GM12878 (cell line): ENCODE measurements at regions not wholly inside any gene's neighbourhood (a gene's known extent, or its start where the extent isn't known, plus 50 kb on each side); places are given as distances from the start of the nearest gene placed in this dataset.

Experiments
- ATAC-seq: fragments of 200-7000 bp; cut with Tn5 transposase; 3 replicates; pipeline ENCODE4 v1.9.1; 2020; ENCODE audit warnings: mild to moderate bottlenecking, moderate library complexity
- BruUV-seq: library from RNA; stranded (reverse); fragments of 400-500 nt; replicated peaks from 2 replicates; lab custom pipeline; 2021; lab: Mats Ljungman, UMichigan
- CTCF ChIA-PET: fragments of 300-600 bp; sonication (Branson Sonifier 250); formaldehyde crosslinking; extraction: SDS; loops from one replicate; lab custom pipeline; 2021; ENCODE audit warnings: inconsistent platforms; lab: Yijun Ruan, JAX
- POLR2A ChIA-PET: fragments of 350-600 bp; formaldehyde crosslinking; extraction: SDS; loops from one replicate; lab custom pipeline; 2021; ENCODE audit warnings: inconsistent platforms; lab: Charles Lee
- RAD21 ChIA-PET: fragments of 300-600 bp; sonication (Branson Sonifier 250); formaldehyde crosslinking; loops from one replicate; lab custom pipeline; 2023; ENCODE audit warnings: antibody characterized with exemption; ENCODE audit not compliant: unreplicated experiment; lab: Charles Lee
- SMC1A ChIA-PET: fragments of 300-600 bp; sonication (Branson Sonifier 250); formaldehyde crosslinking; loops from one replicate; lab custom pipeline; 2023; ENCODE audit not compliant: unreplicated experiment, uncharacterized antibody; lab: Charles Lee
- DNase-seq: peaks from one replicate; pipeline ENCODE4 v3.0.0-alpha.2; 2011; ENCODE audit warnings: low read depth, low spot score
- FAIRE-seq: peaks from 3 replicates; lab custom pipeline; 2011; peaks lifted over from hg19 to GRCh38; lab: Jason Lieb, UNC
- H2AFZ ChIP-seq: 2 replicates; pipeline ENCODE4 v1.6.0; 2011; ENCODE audit warnings: low read depth, low read length, control low read depth; ENCODE audit not compliant: control insufficient read depth
- H3K27ac ChIP-seq: 2 replicates; pipeline ENCODE4 v1.5.1; 2011; ENCODE audit warnings: control low read depth; ENCODE audit not compliant: control insufficient read depth, insufficient read depth
- H3K27me3 ChIP-seq, 2 experiments: replicated peaks in 1 of 2; 2 replicates each; pipeline versions ENCODE4 v1.6.0 to v1.6.1; 2011; ENCODE audit warnings: low read length in 1 of 2; ENCODE audit not compliant: control insufficient read depth in 2 of 2, insufficient read depth in 2 of 2
- H3K36me3 ChIP-seq, 2 experiments: 2 replicates each; pipeline ENCODE4 v1.5.1; 2011; ENCODE audit warnings: low read length in 1 of 2; ENCODE audit not compliant: control insufficient read depth in 2 of 2, insufficient read depth in 2 of 2
- H3K4me1 ChIP-seq: 2 replicates; pipeline ENCODE4 v1.6.1; 2011; ENCODE audit warnings: mild to moderate bottlenecking, low read length, moderate library complexity, mixed read lengths; ENCODE audit not compliant: control insufficient read depth, insufficient read depth
- H3K4me2 ChIP-seq: 2 replicates; pipeline ENCODE4 v1.6.0; 2011; ENCODE audit warnings: control low read depth; ENCODE audit not compliant: control insufficient read depth, insufficient read depth
- H3K4me3 ChIP-seq: fragments of 200-600 bp; sonication (generic); 2 replicates; pipeline ENCODE4 v1.5.1; 2016
- H3K79me2 ChIP-seq: 2 replicates; pipeline ENCODE4 v1.6.0; 2011; ENCODE audit warnings: low read length; ENCODE audit not compliant: control insufficient read depth, insufficient read depth
- H3K9ac ChIP-seq: 2 replicates; pipeline ENCODE4 v1.8.0; 2011; ENCODE audit warnings: low read length, control low read depth, mixed read lengths; ENCODE audit not compliant: control insufficient read depth, insufficient read depth
- H3K9me3 ChIP-seq: replicated peaks from 3 replicates; pipeline ENCODE4 v1.5.1; 2011; ENCODE audit warnings: mild to moderate bottlenecking, low read length; ENCODE audit not compliant: control insufficient read depth, insufficient read depth
- H4K20me1 ChIP-seq: 2 replicates; pipeline ENCODE4 v1.6.0; 2011; ENCODE audit not compliant: control insufficient read depth, insufficient read depth
- BACH1 ChIP-seq: fragments of 450-650 bp; IDR thresholded peaks from 2 replicates; pipeline ENCODE4 v1.6.1; 2017; ENCODE audit warnings: mild to moderate bottlenecking, borderline replicate concordance
- CBX5 ChIP-seq: sonication (generic); IDR thresholded peaks from 2 replicates; pipeline ENCODE4 v1.6.1; 2016; ENCODE audit warnings: low read depth, moderate library complexity, mild to moderate bottlenecking, inconsistent platforms
- CREB1 ChIP-seq: IDR thresholded peaks from 2 replicates; pipeline ENCODE4 v1.6.1; 2012; ENCODE audit warnings: low read depth, mild to moderate bottlenecking, inconsistent platforms
- DPF2 ChIP-seq: fragments of 450-650 bp; IDR thresholded peaks from 2 replicates; pipeline ENCODE4 v1.6.1; 2017; ENCODE audit warnings: mild to moderate bottlenecking
- EZH2 ChIP-seq: IDR thresholded peaks from 2 replicates; pipeline ENCODE4 v1.6.1; 2012; ENCODE audit warnings: low read depth, mild to moderate bottlenecking, control low read depth, inconsistent platforms, low read length, borderline replicate concordance; ENCODE audit not compliant: control insufficient read depth
- HDAC2 ChIP-seq: fragments of 200-600 bp; sonication (generic); IDR thresholded peaks from 2 replicates; pipeline ENCODE4 v1.6.1; 2017
- NFYB ChIP-seq: IDR thresholded peaks from 2 replicates; pipeline ENCODE4 v1.6.1; 2011; ENCODE audit warnings: low read depth, mild to moderate bottlenecking, low read length, improper control_type of control experiment, moderate library complexity; ENCODE audit not compliant: insufficient read depth
- PML ChIP-seq: IDR thresholded peaks from 2 replicates; pipeline ENCODE4 v1.6.1; 2012; ENCODE audit warnings: low read length, inconsistent platforms
- SIX5 ChIP-seq: IDR thresholded peaks from 2 replicates; pipeline ENCODE4 v1.6.1; 2011; ENCODE audit warnings: mild to moderate bottlenecking, low read depth, low read length, moderate library complexity; ENCODE audit not compliant: severe bottlenecking
- SREBF2 ChIP-seq: IDR thresholded peaks from 2 replicates; pipeline ENCODE4 v1.6.1; 2012; ENCODE audit warnings: mild to moderate bottlenecking, low read length
- TCF7 ChIP-seq: IDR thresholded peaks from 2 replicates; pipeline ENCODE4 v1.6.1; 2014; ENCODE audit warnings: antibody characterized with exemption, borderline replicate concordance
- WRNIP1 ChIP-seq: IDR thresholded peaks from 2 replicates; pipeline ENCODE4 v1.6.1; 2011; ENCODE audit warnings: low read depth, low read length, improper control_type of control experiment, borderline replicate concordance
- WGBS: methylation state at CpG from one replicate; pipeline ENCODE4 v1.1.6; 2016; ENCODE audit warnings: low lambda C conversion rate; ENCODE audit not compliant: insufficient replicate concordance, insufficient coverage; ENCODE audit errors: missing lambda C conversion rate; 5-methylcytosine and 5-hydroxymethylcytosine counted together
- in situ Hi-C: fragments of 300-500 bp; cut with MboI; formaldehyde crosslinking; loops from 9 replicates; pipeline ENCODE4 v1.14.3; 2018; ENCODE audit warnings: mixed read lengths
- intact Hi-C: fragments of 100-400 bp; cut with micrococcal nuclease; formaldehyde crosslinking; loops from one replicate; pipeline ENCODE4 v1.14.2; 2022; ENCODE audit not compliant: unreplicated experiment
- TF ChIP-seq, protein P1 (sequence below): fragments of 450-650 bp; IDR thresholded peaks from 2 replicates; pipeline ENCODE4 v1.6.1; 2017; ENCODE audit warnings: antibody characterized with exemption, mild to moderate bottlenecking, moderate library complexity
- TF ChIP-seq, protein P2 (sequence below): fragments of 450-650 bp; IDR thresholded peaks from 2 replicates; pipeline ENCODE4 v1.6.1; 2017; ENCODE audit warnings: mild to moderate bottlenecking, moderate library complexity
- TF ChIP-seq, protein P3 (sequence below): fragments of 450-650 bp; IDR thresholded peaks from 2 replicates; pipeline ENCODE4 v1.6.1; 2017; ENCODE audit warnings: mild to moderate bottlenecking
- TF ChIP-seq, protein P4 (sequence below): fragments of 450-650 bp; conservative IDR thresholded peaks from 2 replicates; pipeline ENCODE4 v1.6.1; 2017; ENCODE audit warnings: mild to moderate bottlenecking, moderate library complexity

DNA sequence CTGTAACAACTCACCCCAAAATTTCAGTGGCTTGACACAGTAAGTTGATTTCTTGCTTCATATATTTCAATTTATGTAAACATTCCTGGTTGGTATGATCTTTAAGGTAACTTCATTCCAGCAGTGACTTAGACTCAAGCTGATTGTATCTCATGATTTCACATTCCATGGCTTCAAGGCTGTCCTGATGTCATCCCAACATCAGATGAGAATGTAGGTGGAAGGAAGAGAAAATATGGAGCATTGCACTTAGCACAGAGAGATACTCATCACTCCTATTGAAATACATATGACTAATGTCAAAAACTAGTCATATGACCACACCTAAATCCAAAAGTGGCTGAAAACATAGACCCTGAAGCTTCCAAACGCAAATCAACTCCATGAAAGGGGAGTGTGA, 793.8 kb downstream of the TBL1XR1 start:
- H3K79me2 ChIP-seq: no peaks in the 10 kb centered on the region
- ATAC-seq: no peak
- ChIA-PET POLR2A (no interaction called here), RAD21 (no interaction called here), SMC1A (no interaction called here), CTCF (no interaction called here)
- no peak overlapping the region for H2AFZ ChIP-seq
- no peak for FAIRE-seq
- no peak overlapping the region for H3K27ac ChIP-seq
- in situ Hi-C loops: no loop called here
- DNase-seq: no peak
- no peaks in the 10 kb centered on the region for H4K20me1 ChIP-seq
- H3K4me2 ChIP-seq: no peak overlapping the region
- BruUV-seq: no TSS peak
- no peak overlapping the region for H3K4me3 ChIP-seq
- H3K36me3 ChIP-seq: no peaks in the 10 kb centered on the region
- H3K4me1 ChIP-seq: no peaks in the 10 kb centered on the region
- no peak overlapping the region for H3K9ac ChIP-seq
- no peaks in the 10 kb centered on the region for H3K27me3 ChIP-seq
- WGBS: 0% methylated on average over 1 of the region's 1 CpG
- intact Hi-C loops: no loop called here
- H3K9me3 ChIP-seq: no peaks in the 10 kb centered on the region
- no peak for TF ChIP-seq SIX5
- TF ChIP-seq, protein P1, sequence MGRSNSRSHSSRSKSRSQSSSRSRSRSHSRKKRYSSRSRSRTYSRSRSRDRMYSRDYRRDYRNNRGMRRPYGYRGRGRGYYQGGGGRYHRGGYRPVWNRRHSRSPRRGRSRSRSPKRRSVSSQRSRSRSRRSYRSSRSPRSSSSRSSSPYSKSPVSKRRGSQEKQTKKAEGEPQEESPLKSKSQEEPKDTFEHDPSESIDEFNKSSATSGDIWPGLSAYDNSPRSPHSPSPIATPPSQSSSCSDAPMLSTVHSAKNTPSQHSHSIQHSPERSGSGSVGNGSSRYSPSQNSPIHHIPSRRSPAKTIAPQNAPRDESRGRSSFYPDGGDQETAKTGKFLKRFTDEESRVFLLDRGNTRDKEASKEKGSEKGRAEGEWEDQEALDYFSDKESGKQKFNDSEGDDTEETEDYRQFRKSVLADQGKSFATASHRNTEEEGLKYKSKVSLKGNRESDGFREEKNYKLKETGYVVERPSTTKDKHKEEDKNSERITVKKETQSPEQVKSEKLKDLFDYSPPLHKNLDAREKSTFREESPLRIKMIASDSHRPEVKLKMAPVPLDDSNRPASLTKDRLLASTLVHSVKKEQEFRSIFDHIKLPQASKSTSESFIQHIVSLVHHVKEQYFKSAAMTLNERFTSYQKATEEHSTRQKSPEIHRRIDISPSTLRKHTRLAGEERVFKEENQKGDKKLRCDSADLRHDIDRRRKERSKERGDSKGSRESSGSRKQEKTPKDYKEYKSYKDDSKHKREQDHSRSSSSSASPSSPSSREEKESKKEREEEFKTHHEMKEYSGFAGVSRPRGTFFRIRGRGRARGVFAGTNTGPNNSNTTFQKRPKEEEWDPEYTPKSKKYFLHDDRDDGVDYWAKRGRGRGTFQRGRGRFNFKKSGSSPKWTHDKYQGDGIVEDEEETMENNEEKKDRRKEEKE: no peak
- no peak for TF ChIP-seq PML
- TF ChIP-seq, protein P2, sequence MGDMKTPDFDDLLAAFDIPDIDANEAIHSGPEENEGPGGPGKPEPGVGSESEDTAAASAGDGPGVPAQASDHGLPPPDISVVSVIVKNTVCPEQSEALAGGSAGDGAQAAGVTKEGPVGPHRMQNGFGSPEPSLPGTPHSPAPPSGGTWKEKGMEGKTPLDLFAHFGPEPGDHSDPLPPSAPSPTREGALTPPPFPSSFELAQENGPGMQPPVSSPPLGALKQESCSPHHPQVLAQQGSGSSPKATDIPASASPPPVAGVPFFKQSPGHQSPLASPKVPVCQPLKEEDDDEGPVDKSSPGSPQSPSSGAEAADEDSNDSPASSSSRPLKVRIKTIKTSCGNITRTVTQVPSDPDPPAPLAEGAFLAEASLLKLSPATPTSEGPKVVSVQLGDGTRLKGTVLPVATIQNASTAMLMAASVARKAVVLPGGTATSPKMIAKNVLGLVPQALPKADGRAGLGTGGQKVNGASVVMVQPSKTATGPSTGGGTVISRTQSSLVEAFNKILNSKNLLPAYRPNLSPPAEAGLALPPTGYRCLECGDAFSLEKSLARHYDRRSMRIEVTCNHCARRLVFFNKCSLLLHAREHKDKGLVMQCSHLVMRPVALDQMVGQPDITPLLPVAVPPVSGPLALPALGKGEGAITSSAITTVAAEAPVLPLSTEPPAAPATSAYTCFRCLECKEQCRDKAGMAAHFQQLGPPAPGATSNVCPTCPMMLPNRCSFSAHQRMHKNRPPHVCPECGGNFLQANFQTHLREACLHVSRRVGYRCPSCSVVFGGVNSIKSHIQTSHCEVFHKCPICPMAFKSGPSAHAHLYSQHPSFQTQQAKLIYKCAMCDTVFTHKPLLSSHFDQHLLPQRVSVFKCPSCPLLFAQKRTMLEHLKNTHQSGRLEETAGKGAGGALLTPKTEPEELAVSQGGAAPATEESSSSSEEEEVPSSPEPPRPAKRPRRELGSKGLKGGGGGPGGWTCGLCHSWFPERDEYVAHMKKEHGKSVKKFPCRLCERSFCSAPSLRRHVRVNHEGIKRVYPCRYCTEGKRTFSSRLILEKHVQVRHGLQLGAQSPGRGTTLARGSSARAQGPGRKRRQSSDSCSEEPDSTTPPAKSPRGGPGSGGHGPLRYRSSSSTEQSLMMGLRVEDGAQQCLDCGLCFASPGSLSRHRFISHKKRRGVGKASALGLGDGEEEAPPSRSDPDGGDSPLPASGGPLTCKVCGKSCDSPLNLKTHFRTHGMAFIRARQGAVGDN: no peak
- TF ChIP-seq, protein P3, sequence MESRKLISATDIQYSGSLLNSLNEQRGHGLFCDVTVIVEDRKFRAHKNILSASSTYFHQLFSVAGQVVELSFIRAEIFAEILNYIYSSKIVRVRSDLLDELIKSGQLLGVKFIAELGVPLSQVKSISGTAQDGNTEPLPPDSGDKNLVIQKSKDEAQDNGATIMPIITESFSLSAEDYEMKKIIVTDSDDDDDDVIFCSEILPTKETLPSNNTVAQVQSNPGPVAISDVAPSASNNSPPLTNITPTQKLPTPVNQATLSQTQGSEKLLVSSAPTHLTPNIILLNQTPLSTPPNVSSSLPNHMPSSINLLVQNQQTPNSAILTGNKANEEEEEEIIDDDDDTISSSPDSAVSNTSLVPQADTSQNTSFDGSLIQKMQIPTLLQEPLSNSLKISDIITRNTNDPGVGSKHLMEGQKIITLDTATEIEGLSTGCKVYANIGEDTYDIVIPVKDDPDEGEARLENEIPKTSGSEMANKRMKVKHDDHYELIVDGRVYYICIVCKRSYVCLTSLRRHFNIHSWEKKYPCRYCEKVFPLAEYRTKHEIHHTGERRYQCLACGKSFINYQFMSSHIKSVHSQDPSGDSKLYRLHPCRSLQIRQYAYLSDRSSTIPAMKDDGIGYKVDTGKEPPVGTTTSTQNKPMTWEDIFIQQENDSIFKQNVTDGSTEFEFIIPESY: no peak
- no peak for TF ChIP-seq SREBF2
- TF ChIP-seq TCF7: no peak
- no peak for TF ChIP-seq NFYB
- no peak for TF ChIP-seq WRNIP1
- no peak for TF ChIP-seq HDAC2
- TF ChIP-seq DPF2: no peak
- TF ChIP-seq EZH2: no peak
- no peak for TF ChIP-seq BACH1
- TF ChIP-seq, protein P4, sequence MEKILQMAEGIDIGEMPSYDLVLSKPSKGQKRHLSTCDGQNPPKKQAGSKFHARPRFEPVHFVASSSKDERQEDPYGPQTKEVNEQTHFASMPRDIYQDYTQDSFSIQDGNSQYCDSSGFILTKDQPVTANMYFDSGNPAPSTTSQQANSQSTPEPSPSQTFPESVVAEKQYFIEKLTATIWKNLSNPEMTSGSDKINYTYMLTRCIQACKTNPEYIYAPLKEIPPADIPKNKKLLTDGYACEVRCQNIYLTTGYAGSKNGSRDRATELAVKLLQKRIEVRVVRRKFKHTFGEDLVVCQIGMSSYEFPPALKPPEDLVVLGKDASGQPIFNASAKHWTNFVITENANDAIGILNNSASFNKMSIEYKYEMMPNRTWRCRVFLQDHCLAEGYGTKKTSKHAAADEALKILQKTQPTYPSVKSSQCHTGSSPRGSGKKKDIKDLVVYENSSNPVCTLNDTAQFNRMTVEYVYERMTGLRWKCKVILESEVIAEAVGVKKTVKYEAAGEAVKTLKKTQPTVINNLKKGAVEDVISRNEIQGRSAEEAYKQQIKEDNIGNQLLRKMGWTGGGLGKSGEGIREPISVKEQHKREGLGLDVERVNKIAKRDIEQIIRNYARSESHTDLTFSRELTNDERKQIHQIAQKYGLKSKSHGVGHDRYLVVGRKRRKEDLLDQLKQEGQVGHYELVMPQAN: no peak
- no peak for TF ChIP-seq CREB1
- no peak for TF ChIP-seq CBX5
